ENCODE measurements at regions not wholly inside any gene's neighbourhood (a gene's known extent, or its start where the extent isn't known, plus 50 kb on each side); places are given as distances from the start of the nearest gene placed in this dataset.

- no peak for TF ChIP-seq CTCF (IDR thresholded peaks at IDR 0.05)
- no peak for TF ChIP-seq POLR2A (IDR thresholded peaks at IDR 0.05)
Observed at GRCh38 chr4:100809506-100809905, 291.7 kb upstream of the EMCN start.

Data from breast epithelium (tissue), 3 donors.